Daoy (cell line): ENCODE measurements at regions not wholly inside any gene's neighbourhood (a gene's known extent, or its start where the extent isn't known, plus 50 kb on each side); places are given as distances from the start of the nearest gene placed in this dataset.

ENCODE experiments used
- DNase-seq: peaks from one replicate; pipeline ENCODE4 v3.0.0-alpha.2; 2015; ENCODE audit warnings: low read depth

DNA sequence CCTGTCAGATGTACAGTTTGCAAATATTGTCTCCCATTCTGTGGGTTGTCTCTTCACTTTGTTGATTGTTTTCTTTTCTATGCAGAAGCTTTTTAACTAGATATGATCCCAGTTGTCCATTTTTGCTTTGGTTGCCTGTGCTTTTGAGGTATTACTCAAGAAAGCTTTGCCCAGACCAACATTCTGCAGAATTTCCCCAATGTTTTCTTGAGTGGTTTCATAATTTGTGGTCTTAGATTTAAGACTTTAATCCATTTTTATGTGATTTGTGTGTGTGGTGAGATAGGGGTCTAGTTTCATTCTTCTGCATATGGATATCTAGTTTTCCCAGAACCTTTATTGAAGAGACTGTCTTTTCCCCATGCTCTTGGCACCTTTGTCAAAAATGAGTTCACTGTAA, 116.9 kb downstream of the DUSP10 start:
- DNase-seq, result no peak

DNA sequence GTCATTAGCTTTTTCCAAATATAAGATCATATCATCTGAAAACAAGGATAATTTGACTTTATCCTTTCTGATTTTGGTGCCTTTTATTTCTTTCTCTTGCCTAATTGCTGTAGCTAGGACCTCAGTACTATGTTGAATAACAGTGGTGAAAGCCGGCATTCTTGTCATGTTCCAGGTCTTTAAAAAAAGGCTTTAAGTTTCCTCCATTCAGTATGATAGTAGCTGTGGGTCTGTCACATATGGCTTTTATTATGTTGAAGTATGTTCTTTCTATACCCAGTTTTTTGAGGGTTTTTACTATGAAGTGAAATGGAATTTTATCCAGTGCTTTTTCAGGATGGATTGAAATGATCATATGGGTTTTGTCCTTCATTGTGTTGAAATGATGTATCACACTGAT, 115.8 kb downstream of the DUSP10 start:
- no peak for DNase-seq

DNA sequence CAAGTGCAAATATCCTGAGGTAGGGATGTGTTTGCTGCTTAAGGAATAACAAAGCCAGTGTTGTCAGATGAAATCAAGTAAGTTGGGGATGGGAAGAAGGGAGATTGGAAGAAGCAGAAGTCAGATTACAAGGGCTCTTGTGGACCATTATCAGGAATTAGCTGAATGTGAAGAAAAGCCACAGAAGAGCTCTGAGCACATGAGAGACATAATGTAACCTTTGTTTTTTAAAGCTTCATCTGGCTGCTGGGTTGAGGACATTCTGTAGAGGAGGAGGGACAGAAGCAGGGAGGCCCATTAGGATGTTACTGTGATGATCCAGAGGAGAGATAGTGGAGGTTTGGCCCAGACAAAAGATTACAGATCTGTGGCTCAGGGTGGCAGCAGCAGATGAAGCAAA, 111.7 kb downstream of the DUSP10 start:
- DNase-seq, result no peak

DNA sequence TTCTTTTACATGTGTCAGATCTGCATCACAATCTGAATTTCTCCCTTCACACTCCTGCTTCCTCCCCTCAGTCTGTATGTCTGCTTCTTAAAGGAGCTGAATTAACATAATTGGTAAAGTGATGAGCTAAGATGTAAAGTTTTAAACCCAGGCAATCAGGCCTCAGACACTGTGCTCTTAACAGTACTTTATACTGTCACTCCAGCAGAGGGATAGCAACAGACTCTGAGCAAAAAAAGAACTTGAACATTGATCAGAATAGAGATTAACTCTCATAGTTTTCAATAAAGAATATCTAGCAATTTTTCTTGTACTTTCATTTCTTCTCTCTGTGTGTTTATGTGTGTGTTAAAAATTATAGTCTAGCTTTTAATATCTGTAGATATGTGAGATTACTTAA, 110.3 kb downstream of the DUSP10 start:
- DNase-seq, result no peak

DNA sequence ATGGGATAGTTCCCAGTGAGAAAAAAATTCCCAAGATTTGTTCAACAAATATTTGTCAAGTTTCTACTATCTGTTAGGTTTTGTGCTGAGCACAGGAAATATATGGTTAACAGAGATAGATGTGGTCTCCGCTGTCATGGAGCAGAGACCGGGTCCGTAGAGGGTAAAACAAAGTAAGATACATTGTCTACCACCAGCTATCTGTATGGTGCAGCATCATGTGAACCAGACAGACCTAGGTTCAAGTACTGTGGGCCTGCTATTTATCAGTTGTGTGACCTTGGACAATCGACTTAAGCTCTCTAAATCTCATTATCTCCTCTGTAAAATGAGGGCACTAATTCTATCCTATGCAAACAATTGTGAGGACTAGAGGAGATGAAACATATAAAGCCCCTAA, 109.8 kb downstream of the DUSP10 start:
- DNase-seq, result no peak

DNA sequence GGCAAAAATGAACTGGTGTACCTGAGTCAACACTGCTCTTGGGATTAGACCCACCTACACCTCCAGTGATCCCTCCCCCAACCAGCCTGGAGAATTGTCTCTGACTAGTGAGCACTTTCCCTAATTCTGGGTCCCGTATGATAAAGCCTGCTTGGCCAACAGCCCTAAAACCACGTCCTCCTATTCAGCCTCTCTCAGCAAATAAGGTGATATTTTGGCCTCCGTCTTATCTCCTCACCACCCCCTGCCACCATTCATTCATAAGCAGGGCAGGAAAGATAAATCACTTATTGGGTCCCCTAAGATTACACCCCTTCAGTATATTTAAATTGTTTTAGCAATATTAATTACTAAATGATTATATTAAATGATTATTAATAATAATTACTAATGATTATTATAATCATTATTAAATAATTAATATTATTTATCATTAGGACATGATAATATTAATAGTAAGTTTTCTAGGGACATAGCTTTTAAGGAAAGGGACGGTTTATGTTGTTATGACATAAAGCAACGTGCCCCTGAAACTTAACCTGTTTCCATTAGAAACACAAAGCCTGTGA, 108.0 kb downstream of the DUSP10 start:
- no peak for DNase-seq

DNA sequence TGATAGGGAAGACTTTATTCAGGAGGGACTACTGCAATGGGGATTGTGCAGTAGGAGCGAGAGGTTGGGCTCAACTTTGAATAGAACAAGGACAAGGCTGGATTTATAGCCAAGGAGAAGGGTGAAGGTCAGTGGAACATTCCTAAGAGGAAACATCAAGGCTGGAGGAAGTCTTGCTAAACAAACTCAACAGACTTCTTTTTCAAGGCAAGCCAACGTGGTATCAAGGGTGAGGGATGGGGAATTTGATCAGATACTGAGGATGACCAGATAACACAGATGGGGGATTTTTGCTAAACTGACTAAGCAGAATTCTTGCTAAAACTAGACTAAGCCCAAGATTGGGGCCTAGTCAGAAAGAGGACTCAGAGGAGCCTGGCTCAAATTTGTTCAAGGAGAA, 107.3 kb downstream of the DUSP10 start:
- no peak for DNase-seq

DNA sequence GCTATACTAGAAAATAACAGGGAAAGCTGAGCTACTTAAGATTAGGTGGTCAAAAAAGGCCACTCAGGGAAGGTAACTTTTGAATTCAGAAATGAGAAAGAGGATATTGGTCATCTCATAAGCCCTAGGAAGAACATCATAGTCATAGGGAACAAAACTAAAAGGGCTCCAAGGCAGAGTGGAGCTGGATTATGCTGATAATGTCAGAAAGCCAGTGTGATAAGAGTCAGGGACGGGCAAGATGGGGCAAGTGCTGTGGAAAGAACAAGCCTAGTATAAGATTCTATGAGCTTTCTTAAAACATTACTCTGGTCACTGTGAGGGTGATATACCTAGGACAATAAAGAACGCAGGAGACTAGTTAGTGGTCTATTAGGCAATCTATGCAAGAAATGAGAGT, 106.6 kb downstream of the DUSP10 start:
- DNase-seq, result no peak

DNA sequence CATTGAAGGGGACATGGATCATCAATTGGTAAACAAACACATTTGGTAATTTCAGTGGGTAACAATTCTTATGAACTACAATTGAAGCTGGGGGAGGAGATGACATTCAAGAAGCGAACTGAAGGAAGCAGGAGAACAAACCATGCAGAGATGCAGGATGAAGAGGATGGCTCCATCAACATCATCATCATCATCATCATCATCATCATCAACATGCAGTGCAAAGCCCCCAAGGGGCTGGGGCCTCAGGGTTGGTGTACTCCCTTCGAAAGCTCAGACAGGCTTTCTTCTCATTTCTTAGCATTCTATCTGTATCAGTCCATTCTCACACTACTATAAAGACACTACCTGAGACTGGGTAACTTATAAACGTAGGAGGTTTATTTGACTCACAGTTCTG, 105.8 kb downstream of the DUSP10 start:
- no peak for DNase-seq

DNA sequence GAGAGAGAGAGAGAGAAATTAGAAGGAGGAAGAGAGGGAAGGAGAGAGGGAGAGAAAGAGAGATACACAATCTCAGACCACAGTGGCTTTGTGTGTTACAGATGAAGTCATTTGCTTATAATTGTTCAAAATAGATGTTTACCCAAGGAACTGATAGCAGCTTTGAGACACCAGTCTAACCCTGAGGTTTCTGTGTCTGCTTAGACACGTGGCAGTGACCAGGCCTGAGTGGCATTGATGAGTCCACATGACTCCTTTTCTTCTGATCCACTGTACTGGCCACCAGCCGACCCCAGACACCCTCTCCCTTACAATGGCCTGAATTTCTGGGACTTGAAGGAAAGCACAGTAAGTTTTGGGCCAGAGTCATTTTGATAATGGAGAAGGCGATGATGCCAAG, 104.9 kb downstream of the DUSP10 start:
- DNase-seq, result no peak

DNA sequence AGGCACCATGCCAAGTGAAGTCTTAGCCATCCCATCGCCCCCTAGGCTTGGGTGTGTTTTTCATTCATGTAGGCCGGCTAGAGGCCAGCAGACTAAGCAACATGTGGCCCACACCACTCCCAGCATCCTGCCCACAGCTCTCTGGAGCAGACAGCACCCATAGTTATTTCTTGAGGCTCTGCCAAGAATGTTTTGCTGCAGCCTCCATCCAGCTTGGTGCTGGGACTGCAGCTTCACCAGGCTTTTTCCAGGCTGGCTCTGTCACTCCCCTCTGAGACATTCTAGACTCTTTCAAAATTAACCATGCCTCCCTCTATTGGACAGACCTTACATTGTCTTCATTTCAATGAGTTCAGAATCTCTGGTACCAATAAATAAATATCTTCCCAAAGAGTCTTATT, 104.2 kb downstream of the DUSP10 start:
- peak; percentile 13 for DNase-seq

DNA sequence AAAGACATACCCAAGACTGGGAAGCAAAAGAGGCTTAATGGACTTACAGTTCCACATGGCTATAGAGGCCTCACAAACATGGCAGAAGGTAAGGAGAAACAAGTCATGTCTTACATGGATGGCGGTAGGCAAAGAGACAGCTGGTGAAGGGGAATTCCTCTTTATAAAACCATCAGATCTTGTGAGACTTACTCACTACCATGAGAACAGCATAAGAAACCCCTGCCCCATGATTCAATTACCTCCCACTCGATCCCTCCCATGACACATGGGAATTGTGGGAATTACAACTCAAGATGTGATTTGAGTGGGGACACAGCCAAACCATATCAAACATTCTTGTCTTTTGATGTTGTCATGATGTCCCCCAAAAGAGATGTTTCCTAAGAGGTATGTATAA, 103.3 kb downstream of the DUSP10 start:
- DNase-seq, result no peak

DNA sequence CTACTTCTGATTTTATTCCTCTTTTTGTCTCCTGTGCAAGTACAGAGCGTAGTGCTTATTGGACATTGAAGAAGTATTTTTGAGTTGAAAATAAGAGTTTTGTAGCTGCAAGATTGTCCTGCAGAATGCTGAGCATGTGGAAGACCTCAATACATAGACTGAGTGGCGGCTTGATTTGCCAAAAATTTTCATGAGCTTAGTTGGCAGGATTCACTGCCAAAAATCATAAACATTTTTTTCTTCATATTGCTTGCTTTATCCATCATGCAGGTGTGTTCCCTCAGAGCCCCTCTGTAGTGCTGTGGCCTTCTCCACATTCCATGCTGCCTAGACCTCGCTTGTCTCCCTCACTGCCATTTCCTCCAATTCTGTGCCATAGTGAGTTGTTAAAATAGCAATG, 100.1 kb downstream of the DUSP10 start:
- no peak for DNase-seq

DNA sequence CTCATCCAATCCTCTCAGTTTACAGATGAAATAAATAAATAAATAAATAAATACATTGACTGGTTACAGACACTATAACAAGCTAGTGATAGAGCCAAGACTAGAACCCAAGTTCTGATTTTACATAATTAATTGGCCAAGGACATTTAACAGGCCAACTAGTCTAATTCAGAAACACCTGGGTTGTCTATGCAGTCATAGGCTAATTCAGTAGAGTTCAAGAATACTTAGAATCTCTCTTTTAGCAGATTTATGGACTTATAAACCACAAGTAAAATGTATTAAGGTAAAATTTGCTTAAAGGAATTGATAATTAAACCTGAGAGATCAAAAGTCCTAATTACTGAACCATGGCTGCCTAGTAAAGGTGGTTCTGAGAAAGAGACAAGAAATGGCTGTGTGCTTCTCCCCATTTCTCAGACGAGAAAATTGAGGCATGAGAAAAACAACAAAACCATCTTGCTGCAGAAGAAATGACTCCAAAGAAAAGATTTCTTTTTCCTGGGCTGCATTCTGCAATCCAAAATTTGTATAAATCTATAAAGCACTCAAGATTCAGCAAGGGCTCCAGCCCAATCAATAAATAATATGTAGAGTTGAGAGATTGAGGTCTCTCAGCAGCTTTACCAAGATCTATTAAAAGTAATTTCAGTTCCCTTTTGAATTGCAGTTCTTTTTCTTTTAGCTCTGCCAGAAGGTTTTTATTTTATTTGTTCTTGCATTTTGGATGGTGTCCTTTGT, 98.3 kb downstream of the DUSP10 start:
- no peak for DNase-seq

DNA sequence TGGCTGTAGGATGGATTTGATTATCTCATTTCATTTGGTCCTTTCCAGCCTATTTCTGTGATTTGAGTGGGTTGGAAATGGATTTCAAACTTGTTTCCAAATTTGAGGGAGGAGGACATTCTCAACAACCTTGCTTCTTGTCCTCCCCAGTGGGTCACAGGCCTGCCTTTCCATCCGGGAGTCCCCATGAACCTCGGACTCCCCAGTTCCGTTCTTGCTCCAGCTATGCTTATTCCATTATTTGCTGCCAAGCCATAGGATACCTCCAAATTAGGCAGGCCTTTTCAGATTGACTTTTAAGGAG, 97.8 kb downstream of the DUSP10 start:
- no peak for DNase-seq

DNA sequence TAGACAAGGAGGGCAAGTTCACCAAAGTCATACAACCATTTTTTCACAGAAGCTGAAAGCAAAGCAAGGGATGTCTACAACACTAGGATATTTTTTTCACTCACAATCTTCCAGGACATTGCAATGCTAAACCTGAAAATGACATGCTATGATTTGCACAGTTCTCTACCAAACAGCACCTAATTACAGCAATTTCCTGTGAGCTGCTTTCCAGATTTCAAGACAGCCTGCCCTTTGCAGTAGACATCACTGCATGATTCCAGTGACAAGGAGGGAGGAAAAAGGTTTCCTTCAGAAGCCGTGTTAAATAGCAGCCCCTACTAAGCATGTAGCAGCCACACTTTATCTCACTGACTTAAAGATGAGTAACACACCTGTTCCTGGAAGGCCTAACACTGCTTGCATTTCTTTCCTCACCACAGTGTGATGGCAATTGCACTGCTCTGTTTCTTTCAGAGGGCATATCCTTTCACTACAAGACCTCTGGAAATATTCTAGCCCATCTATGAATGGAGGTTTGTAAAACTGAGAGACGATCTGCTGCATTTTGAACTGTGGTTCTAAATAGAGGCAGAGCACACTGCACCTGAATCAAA, 97.1 kb downstream of the DUSP10 start:
- no peak for DNase-seq

DNA sequence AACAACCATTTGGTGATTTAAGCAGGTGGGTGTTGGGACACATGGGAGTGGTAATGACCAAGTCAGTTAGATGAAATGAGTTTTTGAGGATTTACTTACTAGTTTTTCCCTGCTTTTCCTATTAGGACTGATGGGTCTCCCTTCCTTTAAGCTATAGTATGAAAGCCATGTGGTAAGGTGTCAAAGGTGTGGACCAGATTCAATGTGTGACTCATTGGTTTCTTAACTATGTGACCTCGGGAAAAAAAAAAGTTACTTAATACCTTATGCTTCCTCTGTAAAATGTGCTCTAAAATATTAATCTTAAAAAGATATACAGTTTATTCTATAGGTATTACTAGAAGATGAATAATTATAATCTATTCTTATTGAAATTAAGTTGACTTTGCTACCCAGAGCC, 93.7 kb downstream of the DUSP10 start:
- DNase-seq, result no peak
